ENCODE measurements at regions not wholly inside any gene's neighbourhood (a gene's known extent, or its start where the extent isn't known, plus 50 kb on each side); places are given as distances from the start of the nearest gene placed in this dataset.

DNA sequence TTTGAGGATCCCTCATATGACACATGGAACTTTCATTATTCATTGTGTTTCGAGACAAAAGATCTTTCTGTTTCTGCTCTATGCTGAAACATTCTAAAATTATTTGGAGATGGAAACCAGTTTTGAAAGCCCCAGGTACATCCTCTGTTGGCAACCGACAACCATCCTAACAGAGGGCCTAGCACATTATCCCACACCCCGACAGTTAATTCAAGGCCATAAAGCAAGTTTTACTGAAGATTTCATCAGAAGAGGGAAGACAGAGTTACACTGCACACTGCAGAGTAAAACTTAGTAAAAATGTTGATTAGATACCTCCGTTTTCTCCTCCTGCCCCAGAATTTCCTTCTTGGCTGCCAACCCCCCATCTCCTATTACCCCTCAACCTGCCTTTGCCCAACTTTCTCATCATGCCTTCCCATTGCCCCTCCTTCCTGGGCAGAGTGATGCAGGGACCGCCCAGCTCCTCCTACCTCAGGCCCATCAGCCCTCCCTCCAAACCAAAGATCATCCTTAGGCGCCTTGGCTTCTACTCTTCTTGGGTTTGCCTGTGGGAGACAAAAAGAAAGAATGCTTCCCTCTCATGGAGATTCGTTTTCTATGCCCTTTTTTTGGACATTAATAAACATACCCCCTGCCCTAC, 52.9 kb upstream of the CITED4 start:
- Histone ChIP-seq H3K36me3 (ENCODE audit: low read depth) (no peaks in the 10 kb centered on the region), H3K9me3 (no peaks in the 10 kb centered on the region), H3K4me3 (no peak overlapping the region), H3K4me1 (ENCODE audit: low read depth) (no peaks in the 10 kb centered on the region)
- DNase-seq (no peak), ATAC-seq (no peak)
- TF ChIP-seq, protein P1, sequence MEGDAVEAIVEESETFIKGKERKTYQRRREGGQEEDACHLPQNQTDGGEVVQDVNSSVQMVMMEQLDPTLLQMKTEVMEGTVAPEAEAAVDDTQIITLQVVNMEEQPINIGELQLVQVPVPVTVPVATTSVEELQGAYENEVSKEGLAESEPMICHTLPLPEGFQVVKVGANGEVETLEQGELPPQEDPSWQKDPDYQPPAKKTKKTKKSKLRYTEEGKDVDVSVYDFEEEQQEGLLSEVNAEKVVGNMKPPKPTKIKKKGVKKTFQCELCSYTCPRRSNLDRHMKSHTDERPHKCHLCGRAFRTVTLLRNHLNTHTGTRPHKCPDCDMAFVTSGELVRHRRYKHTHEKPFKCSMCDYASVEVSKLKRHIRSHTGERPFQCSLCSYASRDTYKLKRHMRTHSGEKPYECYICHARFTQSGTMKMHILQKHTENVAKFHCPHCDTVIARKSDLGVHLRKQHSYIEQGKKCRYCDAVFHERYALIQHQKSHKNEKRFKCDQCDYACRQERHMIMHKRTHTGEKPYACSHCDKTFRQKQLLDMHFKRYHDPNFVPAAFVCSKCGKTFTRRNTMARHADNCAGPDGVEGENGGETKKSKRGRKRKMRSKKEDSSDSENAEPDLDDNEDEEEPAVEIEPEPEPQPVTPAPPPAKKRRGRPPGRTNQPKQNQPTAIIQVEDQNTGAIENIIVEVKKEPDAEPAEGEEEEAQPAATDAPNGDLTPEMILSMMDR (IDR thresholded peaks at IDR 0.05): no peak
- intact Hi-C loops (cut with DNase I, micrococcal nuclease): no loop called here

DNA sequence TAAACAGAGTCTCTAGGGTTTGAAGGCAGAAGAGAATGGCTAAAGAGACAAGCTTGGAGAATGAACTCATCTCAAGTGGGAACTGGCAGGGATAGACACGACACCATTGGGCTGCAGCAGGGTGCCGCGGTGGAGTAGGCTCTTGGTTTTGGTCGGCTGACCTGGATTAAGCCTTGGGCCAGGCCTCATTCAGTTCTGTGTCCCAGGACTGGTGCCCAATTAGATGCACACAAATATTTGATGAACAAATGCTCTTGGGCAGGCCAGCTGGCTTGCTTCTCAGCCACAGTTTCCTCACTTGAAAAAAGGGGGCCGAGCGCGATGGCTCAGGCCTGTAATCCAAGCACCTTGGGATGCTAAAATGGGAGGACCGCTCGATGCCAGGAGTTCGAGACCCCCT, 53.4 kb upstream of the CITED4 start:
- intact Hi-C loops (cut with DNase I, micrococcal nuclease): no loop called here
- ATAC-seq (no peak), DNase-seq (no peak)
- H3K4me1 ChIP-seq (ENCODE audit: low read depth): no peaks in the 10 kb centered on the region
- H3K4me3 ChIP-seq: no peak overlapping the region
- no peaks in the 10 kb centered on the region for H3K36me3 ChIP-seq (ENCODE audit: low read depth)
- H3K9me3 ChIP-seq: no peaks in the 10 kb centered on the region
- TF ChIP-seq, protein P1 (IDR thresholded peaks at IDR 0.05): no peak

DNA sequence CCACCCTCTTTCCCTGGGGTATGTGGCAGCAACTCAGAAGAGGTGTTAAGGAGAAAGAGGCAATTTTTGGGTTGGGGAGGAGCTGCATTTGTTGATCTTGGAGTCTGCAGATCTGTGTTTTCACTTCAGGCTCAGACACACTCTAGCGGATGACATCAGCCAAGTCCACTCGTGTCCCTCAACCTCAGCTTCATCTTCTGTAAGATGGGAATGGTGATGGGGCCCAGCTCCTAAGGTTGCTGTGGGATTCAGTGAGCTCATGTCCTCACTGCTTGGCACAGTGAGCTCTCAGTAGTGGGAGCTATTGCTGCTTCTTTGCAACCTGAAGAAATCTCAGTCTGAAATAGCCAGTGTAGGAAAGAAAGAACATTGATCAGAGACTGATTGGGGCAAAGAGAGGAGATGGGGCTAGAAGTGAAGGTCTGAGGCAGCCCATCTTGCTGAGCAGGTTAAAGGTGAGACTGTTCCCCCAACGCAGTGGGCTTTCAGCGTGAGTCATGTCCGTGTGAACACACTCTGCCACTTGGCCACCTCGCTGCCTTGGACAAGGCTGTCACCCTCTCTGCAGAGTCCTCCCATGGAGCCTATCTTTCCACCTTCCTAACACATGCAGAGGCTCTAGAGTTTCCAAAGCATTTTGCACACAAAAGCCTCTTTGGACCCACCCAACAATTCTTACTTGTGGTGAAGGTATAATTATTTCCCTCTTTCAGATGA, 56.0 kb upstream of the CITED4 start:
- intact Hi-C loops (cut with DNase I, micrococcal nuclease): no loop called here
- ATAC-seq (no peak), DNase-seq (no peak)
- Histone ChIP-seq H3K36me3 (ENCODE audit: low read depth) (no peaks in the 10 kb centered on the region), H3K9me3 (no peaks in the 10 kb centered on the region), H3K4me3 (no peak overlapping the region), H3K4me1 (ENCODE audit: low read depth) (no peaks in the 10 kb centered on the region)
- TF ChIP-seq, protein P1 (IDR thresholded peaks at IDR 0.05): no peak

DNA sequence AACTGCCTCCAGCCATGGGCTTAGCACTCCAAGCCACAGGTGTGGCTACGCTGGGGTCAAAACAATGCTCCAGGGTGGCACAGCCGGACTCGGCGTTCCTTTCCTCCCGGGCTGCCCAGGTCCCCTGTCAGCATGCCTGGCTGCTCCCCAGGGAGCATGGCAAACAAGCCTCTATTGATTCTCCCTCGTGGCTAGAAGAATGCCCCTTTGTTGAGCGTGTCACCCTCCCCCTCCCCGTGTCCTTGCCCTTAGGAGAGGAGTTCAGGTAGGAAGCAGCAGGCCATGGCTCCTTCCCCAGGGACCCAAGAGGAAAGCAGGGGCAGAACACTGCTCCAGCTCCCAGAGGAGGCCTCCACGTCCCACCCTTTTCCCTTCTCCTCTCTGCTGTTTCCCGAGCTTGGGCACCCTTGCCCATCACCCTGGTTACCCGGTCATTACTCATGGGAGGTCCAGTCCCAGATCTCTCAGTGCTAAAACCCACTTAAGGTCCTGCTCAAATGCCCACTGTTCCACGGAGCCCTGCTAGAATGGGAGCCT, 57.4 kb upstream of the CITED4 start:
- TF ChIP-seq, protein P1 (IDR thresholded peaks at IDR 0.05): no peak

DNA sequence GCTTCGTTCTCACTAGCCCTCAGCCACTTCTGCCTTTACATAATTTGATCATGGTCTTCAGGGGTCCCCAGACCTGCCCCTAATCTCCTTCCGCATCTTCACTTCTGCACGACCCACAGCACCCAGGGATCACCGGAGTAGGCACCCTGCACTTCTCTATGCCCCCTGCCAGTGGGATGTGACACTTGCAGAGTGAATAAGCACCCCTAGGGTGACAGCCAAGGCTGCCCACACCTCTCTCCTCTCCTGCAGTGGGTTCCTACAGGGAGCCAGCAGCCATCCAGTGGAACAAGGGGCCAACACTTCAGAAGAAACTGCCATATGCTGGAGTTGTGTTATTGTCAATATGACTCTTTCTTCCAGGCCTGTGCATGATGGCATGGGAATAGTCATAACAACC, 58.0 kb upstream of the CTPS1 start:
- Histone ChIP-seq H3K9me3 (no peaks in the 10 kb centered on the region), H3K36me3 (ENCODE audit: low read depth) (no peaks in the 10 kb centered on the region), H3K4me1 (ENCODE audit: low read depth) (no peaks in the 10 kb centered on the region), H3K4me3 (no peak overlapping the region)
- TF ChIP-seq, protein P1 (IDR thresholded peaks at IDR 0.05): no peak
- intact Hi-C loops (cut with DNase I, micrococcal nuclease): no loop called here
- DNase-seq: no peak
- no peak for ATAC-seq

More for the DNA sequence above, 57.4 kb upstream of the CITED4 start:
- H3K4me1 ChIP-seq (ENCODE audit: low read depth): no peaks in the 10 kb centered on the region
- no peaks in the 10 kb centered on the region for H3K36me3 ChIP-seq (ENCODE audit: low read depth)
- H3K9me3 ChIP-seq: no peaks in the 10 kb centered on the region
- no peak for DNase-seq
- peak; percentile 31 for ATAC-seq
- intact Hi-C loops (cut with DNase I, micrococcal nuclease): no loop called here
- no peak overlapping the region for H3K4me3 ChIP-seq
